CD4-positive, alpha-beta memory T cell (primary cell): ENCODE measurements at regions not wholly inside any gene's neighbourhood (a gene's known extent, or its start where the extent isn't known, plus 50 kb on each side); places are given as distances from the start of the nearest gene placed in this dataset.

Experiments used
- CTCF ChIA-PET: fragments of 350-600 bp; sonication (Branson Sonifier 250); formaldehyde crosslinking; loops from one replicate; lab custom pipeline; 2021; ENCODE audit warnings: inconsistent platforms; ENCODE audit not compliant: partially characterized antibody; lab: Charles Lee
- POLR2A ChIA-PET: fragments of 350-600 bp; sonication (Branson Sonifier 250); formaldehyde crosslinking; loops from one replicate; lab custom pipeline; 2021; ENCODE audit not compliant: partially characterized antibody; lab: Charles Lee
- DNase-seq, 5 donors: peaks; one replicate each; pipeline versions ENCODE4 v3.0.0 to v3.0.0-alpha.2; 2020 to 2022; ENCODE audit warnings: mixed read lengths in 1 of 5
- H3K27ac ChIP-seq: one replicate; pipeline ENCODE4 v1.7.0; 2013; ENCODE audit warnings: low read depth, low read length
- H3K27me3 ChIP-seq: 2 replicates; pipeline ENCODE4 v1.7.0; 2013; ENCODE audit warnings: mild to moderate bottlenecking, low read length, moderate library complexity; ENCODE audit not compliant: insufficient read depth
- H3K36me3 ChIP-seq: 2 replicates; pipeline ENCODE4 v1.7.0; 2013; ENCODE audit warnings: mild to moderate bottlenecking, low read length, moderate library complexity; ENCODE audit not compliant: insufficient read depth
- H3K4me1 ChIP-seq: 2 replicates; pipeline ENCODE4 v1.7.0; 2013; ENCODE audit warnings: mild to moderate bottlenecking, low read length, moderate library complexity; ENCODE audit not compliant: insufficient read depth
- H3K4me3 ChIP-seq, 2 donors: one replicate each; pipeline ENCODE4 v1.7.0; 2013; ENCODE audit warnings: low read length in 2 of 2, mild to moderate bottlenecking in 1 of 2
- H3K9me3 ChIP-seq, 2 donors: one replicate each; pipeline ENCODE4 v1.7.0; 2013; ENCODE audit warnings: low read length in 2 of 2, control low read depth in 1 of 2; ENCODE audit not compliant: control insufficient read depth in 1 of 2
- H3K27ac Mint-ChIP-seq, 7 donors: one replicate each; pipeline ENCODE4 v1.8.0; 2020 to 2021; ENCODE audit warnings: mixed read lengths in 7 of 7, mild to moderate bottlenecking in 6 of 7, inconsistent platforms in 3 of 7, moderate library complexity in 3 of 7
- H3K27me3 Mint-ChIP-seq, 2 donors: one replicate each; pipeline ENCODE4 v1.8.0; 2020 to 2021; ENCODE audit warnings: mixed read lengths in 2 of 2
- H3K36me3 Mint-ChIP-seq, 2 donors: one replicate each; pipeline ENCODE4 v1.8.0; 2020 to 2021; ENCODE audit warnings: mixed read lengths in 2 of 2, inconsistent platforms in 1 of 2, mild to moderate bottlenecking in 1 of 2
- H3K4me1 Mint-ChIP-seq, 4 donors: one replicate each; pipeline ENCODE4 v1.8.0; 2020 to 2021; ENCODE audit warnings: mixed read lengths in 4 of 4, mild to moderate bottlenecking in 1 of 4
- H3K4me3 Mint-ChIP-seq, 8 donors: one replicate each; pipeline ENCODE4 v1.8.0; 2020 to 2021; ENCODE audit warnings: mixed read lengths in 8 of 8, mild to moderate bottlenecking in 7 of 8, moderate library complexity in 6 of 8, inconsistent platforms in 3 of 8
- H3K9me3 Mint-ChIP-seq, 8 donors: one replicate each; pipeline ENCODE4 v1.8.0; 2020 to 2021; ENCODE audit warnings: mixed read lengths in 8 of 8, mild to moderate bottlenecking in 5 of 8, inconsistent platforms in 3 of 8, moderate library complexity in 1 of 8
- intact Hi-C: fragments of 100-400 bp; cut with micrococcal nuclease; formaldehyde crosslinking; loops from one replicate; pipeline ENCODE4 v1.15.1; 2023

GRCh38 chr5:118371973-118372831 lies 616.1 kb downstream of the DTWD2 start:
- Histone ChIP-seq H3K4me1 (no peaks in the 10 kb centered on the region), H3K4me3 (no peak overlapping the region), H3K27me3 (no peaks in the 10 kb centered on the region), H3K27ac (no peak overlapping the region), H3K9me3 (no peaks in the 10 kb centered on the region), H3K36me3 (no peaks in the 10 kb centered on the region)
- CTCF ChIA-PET = no interaction called here
- H3K4me1 Mint-ChIP-seq = no peaks in the 10 kb centered on the region
- POLR2A ChIA-PET = no interaction called here
- H3K4me3 Mint-ChIP-seq = no peak overlapping the region
- DNase-seq = no peak
- H3K36me3 Mint-ChIP-seq = no peaks in the 10 kb centered on the region
- intact Hi-C loops = no loop called here
- no peaks in the 10 kb centered on the region for H3K27me3 Mint-ChIP-seq
- no peak overlapping the region for H3K27ac Mint-ChIP-seq
- peaks cover 0 to 4% (median 0%) of the 10 kb centered on the region in 8 donors for H3K9me3 Mint-ChIP-seq

- intact Hi-C loops = no loop called here
- no peak overlapping the region for H3K27ac Mint-ChIP-seq
- ChIA-PET CTCF (no interaction called here), POLR2A (no interaction called here)
- H3K27me3 ChIP-seq = no peaks in the 10 kb centered on the region
- no peaks in the 10 kb centered on the region for H3K4me1 Mint-ChIP-seq
- no peak overlapping the region for H3K4me3 Mint-ChIP-seq
- DNase-seq = no peak
- no peaks in the 10 kb centered on the region for H3K36me3 ChIP-seq
- H3K4me3 ChIP-seq = no peak overlapping the region
- peaks cover 0 to 10% (median 2%) of the 10 kb centered on the region in 8 donors for H3K9me3 Mint-ChIP-seq
- no peaks in the 10 kb centered on the region for H3K9me3 ChIP-seq
- H3K36me3 Mint-ChIP-seq = no peaks in the 10 kb centered on the region
- no peak overlapping the region for H3K27ac ChIP-seq
- H3K4me1 ChIP-seq = no peaks in the 10 kb centered on the region
- no peaks in the 10 kb centered on the region for H3K27me3 Mint-ChIP-seq
These were observed 621.9 kb downstream of the DTWD2 start for GRCh38 chr5:118366429-118366828.

- Histone ChIP-seq H3K27me3 (no peaks in the 10 kb centered on the region), H3K4me1 (no peaks in the 10 kb centered on the region), H3K27ac (no peak overlapping the region), H3K9me3 (no peaks in the 10 kb centered on the region), H3K36me3 (no peaks in the 10 kb centered on the region), H3K4me3 (no peak overlapping the region)
- POLR2A ChIA-PET = no interaction called here
- Mint-ChIP-seq H3K4me1 (no peaks in the 10 kb centered on the region), H3K36me3 (no peaks in the 10 kb centered on the region), H3K4me3 (no peak overlapping the region), H3K27ac (no peak overlapping the region), H3K9me3 (peaks cover 0 to 10% (median 2%) of the 10 kb centered on the region in 8 donors), H3K27me3 (no peaks in the 10 kb centered on the region)
- CTCF ChIA-PET = no interaction called here
- intact Hi-C loops = no loop called here
- DNase-seq = no peak
These were observed 622.6 kb downstream of the DTWD2 start for GRCh38 chr5:118365718-118366117.

DNA sequence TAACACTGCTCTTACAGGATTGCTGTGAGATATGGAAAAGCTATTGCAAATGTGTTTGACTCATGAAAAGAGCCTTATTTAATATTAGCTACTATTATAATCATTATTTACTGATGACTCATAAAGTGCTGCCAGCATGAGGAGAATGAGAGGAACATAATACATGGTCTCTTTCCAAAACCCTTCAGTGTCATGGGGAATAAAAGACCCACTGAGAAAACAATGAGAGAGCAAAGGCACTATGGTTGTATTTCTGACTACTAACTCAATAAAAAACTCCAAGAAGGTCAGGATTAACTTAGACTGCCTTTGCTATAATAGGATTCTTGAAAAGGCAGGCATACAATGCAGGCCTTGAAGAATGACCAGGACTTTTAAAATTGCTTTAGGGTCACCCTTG lies 633.5 kb downstream of the DTWD2 start:
- Mint-ChIP-seq H3K36me3 (no peaks in the 10 kb centered on the region), H3K27ac (no peak overlapping the region), H3K4me1 (no peaks in the 10 kb centered on the region), H3K9me3 (peaks cover 0 to 3% (median 0%) of the 10 kb centered on the region in 8 donors), H3K27me3 (no peaks in the 10 kb centered on the region), H3K4me3 (no peak overlapping the region)
- H3K4me3 ChIP-seq = no peak overlapping the region
- DNase-seq = no peak
- POLR2A ChIA-PET = no interaction called here
- intact Hi-C loops = no loop called here
- CTCF ChIA-PET = no interaction called here
- H3K9me3 ChIP-seq = no peaks in the 10 kb centered on the region
- H3K36me3 ChIP-seq = no peaks in the 10 kb centered on the region
- no peak overlapping the region for H3K27ac ChIP-seq
- H3K27me3 ChIP-seq = no peaks in the 10 kb centered on the region
- no peaks in the 10 kb centered on the region for H3K4me1 ChIP-seq

DNA sequence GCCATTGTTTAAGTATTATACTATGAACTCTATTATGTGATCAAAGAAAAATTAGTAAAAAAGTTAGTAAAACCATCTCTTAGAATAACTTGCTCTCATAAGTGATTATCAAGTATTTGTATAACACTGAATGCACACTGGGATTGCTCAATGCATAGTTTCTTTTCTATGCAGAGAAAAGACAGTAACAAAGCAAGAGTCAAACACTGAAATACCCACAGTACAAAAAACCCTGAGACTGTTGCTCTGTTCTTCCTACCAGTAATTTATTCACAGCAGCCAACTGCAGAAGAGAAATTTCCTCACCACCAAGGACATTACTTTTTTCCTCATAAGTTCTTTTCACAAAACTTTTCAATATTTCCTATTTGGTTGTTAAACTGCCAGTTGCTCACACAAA lies 634.4 kb downstream of the DTWD2 start:
- Mint-ChIP-seq H3K36me3 (no peaks in the 10 kb centered on the region), H3K9me3 (peaks cover 0 to 3% (median 0%) of the 10 kb centered on the region in 8 donors), H3K27ac (no peak overlapping the region), H3K27me3 (no peaks in the 10 kb centered on the region), H3K4me3 (no peak overlapping the region), H3K4me1 (no peaks in the 10 kb centered on the region)
- Histone ChIP-seq H3K27me3 (no peaks in the 10 kb centered on the region), H3K36me3 (no peaks in the 10 kb centered on the region), H3K4me3 (no peak overlapping the region), H3K27ac (no peak overlapping the region), H3K4me1 (no peaks in the 10 kb centered on the region), H3K9me3 (no peaks in the 10 kb centered on the region)
- ChIA-PET POLR2A (no interaction called here), CTCF (no interaction called here)
- intact Hi-C loops = no loop called here
- DNase-seq = no peak

GRCh38 chr5:118336468-118336867 lies 651.9 kb downstream of the DTWD2 start:
- CTCF ChIA-PET = no interaction called here
- no peaks in the 10 kb centered on the region for H3K4me1 Mint-ChIP-seq
- no peaks in the 10 kb centered on the region for H3K27me3 Mint-ChIP-seq
- no peak overlapping the region for H3K27ac Mint-ChIP-seq
- no peak for DNase-seq
- no peak overlapping the region for H3K27ac ChIP-seq
- H3K36me3 ChIP-seq = no peaks in the 10 kb centered on the region
- no peak overlapping the region for H3K4me3 Mint-ChIP-seq
- no peaks in the 10 kb centered on the region for H3K9me3 ChIP-seq
- no peaks in the 10 kb centered on the region for H3K4me1 ChIP-seq
- H3K9me3 Mint-ChIP-seq = peaks cover 0 to 7% (median 2%) of the 10 kb centered on the region in 8 donors
- H3K4me3 ChIP-seq = no peak overlapping the region
- no peaks in the 10 kb centered on the region for H3K36me3 Mint-ChIP-seq
- intact Hi-C loops = no loop called here
- H3K27me3 ChIP-seq = no peaks in the 10 kb centered on the region
- POLR2A ChIA-PET = no interaction called here

DNA sequence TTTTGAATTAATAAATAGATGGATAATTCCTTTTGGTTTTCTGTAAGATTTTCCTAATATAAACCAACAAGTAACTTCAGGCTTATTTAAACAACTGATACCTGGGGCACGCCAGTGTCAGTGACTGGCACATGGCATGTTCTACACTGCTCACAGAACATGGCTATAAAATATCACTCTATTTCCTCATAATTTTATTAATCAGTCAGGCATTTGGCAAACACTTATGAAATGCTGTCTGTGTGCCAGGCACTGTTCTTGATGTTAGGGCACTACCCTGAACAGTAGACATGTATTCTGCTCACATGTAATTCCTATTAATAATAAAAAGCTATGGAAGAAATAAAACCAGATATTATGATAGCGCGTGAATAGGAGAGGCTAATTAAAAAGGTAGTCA lies 661.0 kb downstream of the DTWD2 start:
- H3K36me3 ChIP-seq = no peaks in the 10 kb centered on the region
- no peak overlapping the region for H3K4me3 ChIP-seq
- peaks cover 0 to 1% of the 10 kb centered on the region in 2 donors for H3K27me3 Mint-ChIP-seq
- no peak overlapping the region for H3K4me3 Mint-ChIP-seq
- ChIA-PET POLR2A (no interaction called here), CTCF (no interaction called here)
- no peaks in the 10 kb centered on the region for H3K4me1 ChIP-seq
- H3K36me3 Mint-ChIP-seq = no peaks in the 10 kb centered on the region
- no peaks in the 10 kb centered on the region for H3K4me1 Mint-ChIP-seq
- H3K27ac Mint-ChIP-seq = peak overlapping the region in 1 of 7 donors; percentile 54
- no peaks in the 10 kb centered on the region for H3K27me3 ChIP-seq
- H3K9me3 ChIP-seq = no peaks in the 10 kb centered on the region
- DNase-seq = no peak
- intact Hi-C loops = no loop called here
- H3K9me3 Mint-ChIP-seq = peaks cover 0 to 13% (median 8%) of the 10 kb centered on the region in 8 donors
- H3K27ac ChIP-seq = no peak overlapping the region
